ENCODE measurements at regions not wholly inside any gene's neighbourhood (a gene's known extent, or its start where the extent isn't known, plus 50 kb on each side); places are given as distances from the start of the nearest gene placed in this dataset.
A peak's percentile ranks its signal among the peaks of the same experiment; 100 is the strongest.
"Not testable (repeated sequence)": the region's sequence is repeated elsewhere in the genome, so short reads cannot be mapped to it uniquely, and the experiment has no call there.

DNA sequence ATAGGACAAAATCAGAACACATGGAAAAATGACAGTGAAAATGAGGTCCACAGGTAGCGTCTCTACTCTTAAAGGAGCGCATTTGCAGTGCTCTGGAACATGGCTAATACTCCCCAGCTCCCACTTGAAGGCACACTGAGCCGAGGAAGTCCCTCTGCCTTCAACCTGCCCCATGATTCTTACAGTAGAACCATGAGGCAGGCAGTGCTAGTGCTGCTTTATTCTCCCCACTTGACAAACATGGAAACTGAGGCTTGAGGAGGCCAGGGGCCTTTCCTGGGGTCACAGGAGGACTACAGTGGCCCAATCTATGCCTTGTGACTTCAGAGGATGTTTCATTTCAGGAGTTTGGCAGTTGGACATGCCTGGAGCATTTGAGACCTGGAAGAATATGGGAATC, 244.1 kb upstream of the MAF start:
- DNase-seq: no peak

- DNase-seq: no peak
Observed at GRCh38 chr16:79843631-79844043, 243.1 kb upstream of the MAF start.

DNA sequence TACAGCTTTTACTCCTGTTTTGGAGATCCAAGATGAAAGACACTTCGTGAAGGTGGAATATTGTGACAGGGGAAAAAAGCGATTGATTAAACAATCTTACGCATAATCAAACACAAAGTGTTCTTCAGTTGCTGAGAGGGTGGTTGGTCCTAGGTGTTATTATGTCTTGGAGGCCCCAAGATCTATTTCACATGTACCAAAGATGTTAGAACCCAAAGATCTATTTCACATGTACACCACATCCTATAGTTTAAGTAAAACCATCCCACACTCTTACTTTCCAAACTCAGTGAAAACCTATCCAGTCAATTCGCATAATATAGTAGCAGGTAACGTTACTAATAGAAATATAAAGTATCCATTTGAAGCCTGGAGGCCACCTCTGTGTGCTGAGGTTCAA, 242.6 kb upstream of the MAF start:
- DNase-seq: no peak

- no peak for DNase-seq
Observed at GRCh38 chr16:79842197-79842596, 241.7 kb upstream of the MAF start.

- DNase-seq: no peak
Observed at GRCh38 chr16:79839466-79840341, 239.2 kb upstream of the MAF start.

GRCh38 chr16:79838496-79839259, 238.1 kb upstream of the MAF start:
- DNase-seq: peak; percentile 81

GRCh38 chr16:79836144-79836543, 235.6 kb upstream of the MAF start:
- no peak for DNase-seq

- DNase-seq: no peak
Observed at GRCh38 chr16:79835194-79835593, 234.7 kb upstream of the MAF start.

- no peak for DNase-seq
Observed at GRCh38 chr16:79834720-79835119, 234.2 kb upstream of the MAF start.

- DNase-seq: not testable (repeated sequence)
Observed at GRCh38 chr16:79834003-79834402, 233.5 kb upstream of the MAF start.

GRCh38 chr16:79833559-79833958, 233.0 kb upstream of the MAF start:
- no peak for DNase-seq

DNA sequence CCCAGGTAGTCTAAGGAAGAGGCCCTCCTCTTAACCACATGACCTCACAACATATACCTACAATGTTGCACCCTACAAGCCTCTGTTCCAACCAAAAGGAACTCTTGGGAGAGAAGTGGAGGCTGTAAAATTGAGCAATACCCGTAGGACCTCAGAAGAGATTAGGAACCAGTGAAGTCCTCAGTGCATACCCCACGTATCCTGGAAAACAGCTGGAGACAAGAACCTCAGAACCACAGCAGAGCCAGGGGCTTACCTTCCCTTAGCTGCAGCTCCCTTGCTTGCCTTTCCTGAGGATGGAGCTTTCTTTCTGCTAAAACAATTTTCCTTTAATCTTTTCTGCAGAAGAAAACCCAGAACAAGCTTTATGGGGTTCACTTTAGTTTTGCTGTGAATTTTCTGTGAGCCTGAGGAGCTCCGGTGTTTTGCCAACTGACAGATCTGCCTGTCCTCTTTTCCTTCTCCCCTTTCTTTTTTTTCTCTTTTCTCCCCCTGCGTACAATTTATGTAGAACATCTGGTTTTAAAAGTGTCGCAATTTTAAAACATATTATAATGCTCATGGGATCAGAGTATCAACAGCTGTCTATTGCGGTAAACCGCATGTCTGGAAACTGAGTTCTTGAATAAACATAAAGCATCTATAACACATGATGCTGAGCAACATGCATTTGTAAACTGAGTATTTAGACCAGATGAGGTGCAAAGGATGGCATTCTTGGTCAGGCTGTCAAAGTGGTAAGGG, 226.4 kb upstream of the MAF start:
- no peak for DNase-seq

DNA sequence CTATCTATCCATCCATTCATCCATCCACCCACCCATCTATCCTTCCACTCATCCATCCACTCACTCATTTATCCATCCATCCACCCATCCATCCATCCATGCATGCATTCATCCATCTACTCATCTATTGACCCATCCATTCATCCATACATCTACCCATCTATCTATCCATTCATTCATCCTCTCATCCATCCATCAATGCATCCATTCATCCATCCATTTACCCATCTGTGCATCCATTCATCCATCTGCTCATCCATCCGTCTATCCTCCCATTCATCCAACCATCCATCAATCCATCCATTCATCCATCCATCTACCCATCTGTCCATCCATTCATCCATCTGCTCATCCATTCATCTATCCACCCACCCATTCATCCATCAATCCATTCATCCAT, 224.5 kb upstream of the MAF start:
- DNase-seq: no peak

DNA sequence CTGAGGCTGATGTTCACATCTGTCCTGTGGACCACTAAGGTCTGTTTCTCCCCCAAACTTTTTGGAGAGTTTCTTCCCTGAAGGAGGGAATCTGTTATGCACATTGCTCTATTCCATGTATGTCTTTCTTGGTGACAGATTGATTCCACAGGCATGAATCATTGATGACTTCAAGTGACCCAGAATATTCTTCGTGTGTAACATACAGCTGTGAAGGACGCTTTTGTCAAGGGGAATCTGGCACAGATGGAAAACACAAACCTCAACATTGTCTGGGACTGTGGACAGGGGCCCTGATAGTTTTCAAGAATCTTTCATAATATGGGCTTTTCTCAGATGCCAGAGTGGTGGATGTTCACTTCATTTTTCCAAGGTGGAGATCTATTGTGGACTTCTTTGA, 223.1 kb upstream of the MAF start:
- no peak for DNase-seq

DNA sequence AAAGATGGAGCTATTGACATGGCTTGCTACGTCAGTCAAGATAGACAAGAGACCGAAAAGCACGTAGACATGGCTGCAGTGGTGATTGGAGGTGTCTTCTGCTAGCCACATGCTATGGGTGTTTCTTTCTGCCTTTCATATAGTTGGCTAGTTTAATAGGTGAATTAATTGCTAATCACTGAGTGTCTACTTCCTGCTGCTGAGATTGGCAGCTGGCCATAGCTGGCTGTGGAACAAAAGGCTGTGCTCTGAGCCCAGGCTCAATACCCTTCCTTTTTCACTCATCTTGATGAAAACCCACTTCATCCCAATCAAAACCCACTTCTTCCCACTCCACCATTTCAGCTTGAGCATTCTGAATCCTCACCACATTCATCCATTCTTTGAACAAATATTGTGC, 221.4 kb upstream of the MAF start:
- DNase-seq: no peak

DNA sequence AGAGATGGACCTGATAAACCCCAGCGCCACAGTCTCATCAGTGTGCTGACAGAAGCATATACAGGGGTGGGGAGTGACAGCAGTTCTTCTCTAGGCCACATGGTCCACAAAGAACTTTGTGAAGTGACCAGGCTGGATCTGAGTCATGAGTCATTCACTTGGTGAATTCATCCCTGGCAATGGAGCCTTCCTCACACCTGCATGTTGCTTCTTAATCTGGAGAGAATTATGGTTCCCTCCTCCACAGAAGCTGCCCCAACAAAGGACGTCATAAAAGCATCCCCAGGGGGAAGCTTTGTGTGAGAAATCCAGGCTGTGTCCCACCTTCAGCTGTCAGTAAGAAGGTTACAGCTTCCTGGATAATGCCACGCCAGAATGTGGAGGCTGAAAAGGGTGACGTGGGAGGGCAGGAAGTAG, 215.6 kb upstream of the MAF start:
- no peak for DNase-seq

GRCh38 chr16:79815049-79815448, 214.5 kb upstream of the MAF start:
- DNase-seq: no peak

DNA sequence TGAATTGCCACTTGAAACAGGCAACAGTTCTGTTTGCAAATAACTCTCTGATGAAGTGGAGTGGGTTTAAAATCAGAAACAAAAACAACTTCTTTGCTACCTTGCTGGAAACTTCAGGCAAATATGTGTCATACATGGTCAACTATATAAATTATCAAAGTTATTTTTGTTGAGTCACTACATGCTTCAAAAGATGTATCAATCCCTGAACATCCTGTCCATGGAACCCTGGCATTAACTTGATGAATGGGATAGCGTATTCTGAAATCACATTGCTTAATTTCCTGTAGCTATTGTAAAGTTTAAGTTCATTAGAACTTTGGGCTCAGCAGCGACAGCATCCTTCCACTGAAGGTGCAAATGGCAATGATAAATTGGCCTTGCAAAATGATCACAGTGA, 213.6 kb upstream of the MAF start:
- no peak for DNase-seq

GRCh38 chr16:79811541-79811940, 211.0 kb upstream of the MAF start:
- no peak for DNase-seq

- peak; percentile 29 for DNase-seq
Observed at GRCh38 chr16:79810449-79811189, 210.1 kb upstream of the MAF start.

GRCh38 chr16:79809376-79809775, 208.8 kb upstream of the MAF start:
- no peak for DNase-seq

DNA sequence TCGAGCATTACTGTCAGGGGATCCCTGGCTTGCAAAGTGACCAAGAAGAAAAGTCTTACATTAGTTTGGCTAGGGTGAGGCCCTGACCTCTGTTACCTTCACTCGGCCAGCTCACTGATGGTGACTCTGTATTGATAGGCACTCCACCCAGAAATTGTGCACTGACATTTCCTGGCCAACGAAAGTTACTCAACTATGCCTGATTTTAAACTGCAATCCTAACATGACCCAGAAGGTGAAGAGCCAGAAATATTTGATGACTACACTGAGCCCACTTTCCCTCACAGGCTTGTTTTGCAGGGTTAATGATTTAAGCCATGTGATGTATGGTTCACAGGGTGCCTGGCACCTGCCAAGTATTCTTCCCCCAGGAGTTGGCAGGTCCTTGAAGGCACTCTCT, 208.2 kb upstream of the MAF start:
- DNase-seq: no peak

DNA sequence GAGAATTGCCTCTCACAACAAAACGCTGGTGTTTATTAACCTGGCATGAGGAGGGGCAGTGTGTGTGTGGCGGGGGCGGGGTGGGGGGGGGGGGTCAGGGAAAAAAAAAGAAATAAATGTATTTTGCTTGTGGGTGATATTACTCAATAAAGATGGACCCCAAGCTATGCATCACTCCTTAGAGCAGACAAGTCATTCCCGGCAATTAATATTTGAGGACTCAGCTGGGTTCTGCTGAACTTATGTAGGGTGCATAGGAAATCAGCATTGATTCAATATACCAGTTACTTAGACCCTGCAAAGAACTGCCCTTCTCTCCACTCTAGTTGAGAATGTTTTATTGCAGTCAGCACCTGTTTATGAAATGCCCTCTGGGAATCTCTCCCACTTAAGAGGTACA, 206.2 kb upstream of the MAF start:
- no peak for DNase-seq
